HUDEP-2 (cell line): ENCODE measurements at regions not wholly inside any gene's neighbourhood (a gene's known extent, or its start where the extent isn't known, plus 50 kb on each side); places are given as distances from the start of the nearest gene placed in this dataset.

Source experiments
- DNase-seq, 76 experiments: peaks; one replicate each; lab custom pipeline; 2025; ENCODE audit not compliant: unreplicated experiment in 76 of 76; lab: John Stamatoyannopoulos, UW

- no peak for DNase-seq
Measured at GRCh38 chr7:46032353-46032752, 111.3 kb upstream of the IGFBP3 start.

GRCh38 chr7:46029111-46029704 is 108.1 kb upstream of the IGFBP3 start:
- DNase-seq = no peak

- no peak for DNase-seq
Measured at GRCh38 chr7:46028246-46028645, 107.2 kb upstream of the IGFBP3 start.

GRCh38 chr7:46026741-46027140 is 105.7 kb upstream of the IGFBP3 start:
- no peak for DNase-seq

GRCh38 chr7:46024263-46024916 is 103.3 kb upstream of the IGFBP3 start:
- no peak for DNase-seq

- DNase-seq = no peak
Measured at GRCh38 chr7:46022397-46022796, 101.3 kb upstream of the IGFBP3 start.

- DNase-seq = no peak
Measured at GRCh38 chr7:46015107-46015868, 94.2 kb upstream of the IGFBP3 start.

GRCh38 chr7:46011501-46011900 is 90.4 kb upstream of the IGFBP3 start:
- DNase-seq = no peak

- no peak for DNase-seq
Measured at GRCh38 chr7:46011059-46011458, 90.0 kb upstream of the IGFBP3 start.

- no peak for DNase-seq
Measured at GRCh38 chr7:46009211-46009610, 88.1 kb upstream of the IGFBP3 start.

- DNase-seq = no peak
Measured at GRCh38 chr7:46007990-46008643, 87.0 kb upstream of the IGFBP3 start.

- peak in 4 of 76 experiments; percentile 1 to 28 (median 9) for DNase-seq
Measured at GRCh38 chr7:46007194-46007593, 86.1 kb upstream of the IGFBP3 start.

- no peak for DNase-seq
Measured at GRCh38 chr7:46006723-46007122, 85.7 kb upstream of the IGFBP3 start.

GRCh38 chr7:46006212-46006611 is 85.1 kb upstream of the IGFBP3 start:
- no peak for DNase-seq

- no peak for DNase-seq
Measured at GRCh38 chr7:46004965-46005364, 83.9 kb upstream of the IGFBP3 start.

GRCh38 chr7:46003896-46004875 is 83.1 kb upstream of the IGFBP3 start:
- DNase-seq = no peak

GRCh38 chr7:46003161-46003560 is 82.1 kb upstream of the IGFBP3 start:
- DNase-seq = no peak

GRCh38 chr7:46000513-46000912 is 79.4 kb upstream of the IGFBP3 start:
- no peak for DNase-seq

GRCh38 chr7:45999541-45999940 is 78.5 kb upstream of the IGFBP3 start:
- DNase-seq = no peak

- no peak for DNase-seq
Measured at GRCh38 chr7:45998506-45998905, 77.4 kb upstream of the IGFBP3 start.
